Ishikawa (cell line): ENCODE measurements at regions not wholly inside any gene's neighbourhood (a gene's known extent, or its start where the extent isn't known, plus 50 kb on each side); places are given as distances from the start of the nearest gene placed in this dataset.

Experiments
- CEBPB ChIP-seq: IDR thresholded peaks from 2 replicates; pipeline ENCODE4 v1.6.1; 2012
- CREB1 ChIP-seq: IDR thresholded peaks from 2 replicates; pipeline ENCODE4 v1.6.1; 2012; ENCODE audit warnings: low read depth
- EGR1 ChIP-seq: IDR thresholded peaks from 2 replicates; pipeline ENCODE4 v1.6.1; 2012
- EP300 ChIP-seq: IDR thresholded peaks from 2 replicates; pipeline ENCODE4 v1.6.1; 2012; ENCODE audit warnings: borderline replicate concordance
- FOXM1 ChIP-seq: IDR thresholded peaks from 2 replicates; pipeline ENCODE4 v1.6.1; 2012; ENCODE audit warnings: low read depth, borderline replicate concordance
- MAX ChIP-seq: IDR thresholded peaks from 2 replicates; pipeline ENCODE4 v1.6.1; 2012
- NFIC ChIP-seq: IDR thresholded peaks from 2 replicates; pipeline ENCODE4 v1.6.1; 2012
- RAD21 ChIP-seq: IDR thresholded peaks from 2 replicates; pipeline ENCODE4 v1.6.1; 2012; ENCODE audit warnings: low read depth
- REST ChIP-seq: IDR thresholded peaks from 2 replicates; pipeline ENCODE4 v1.6.1; 2012; ENCODE audit warnings: low read depth, mild to moderate bottlenecking
- TAF1 ChIP-seq: IDR thresholded peaks from 2 replicates; pipeline ENCODE4 v1.6.1; 2012; ENCODE audit warnings: low read depth, mild to moderate bottlenecking
- TCF12 ChIP-seq: IDR thresholded peaks from 2 replicates; pipeline ENCODE4 v1.6.1; 2012; ENCODE audit warnings: low read depth
- TEAD4 ChIP-seq: IDR thresholded peaks from 2 replicates; pipeline ENCODE4 v1.6.1; 2012
- USF1 ChIP-seq: IDR thresholded peaks from 2 replicates; pipeline ENCODE4 v1.6.1; 2012
- YY1 ChIP-seq: IDR thresholded peaks from 2 replicates; pipeline ENCODE4 v1.6.1; 2012; ENCODE audit warnings: low read depth
- ZBTB7A ChIP-seq: IDR thresholded peaks from 2 replicates; pipeline ENCODE4 v1.6.1; 2012; ENCODE audit warnings: low read depth

- no peak for TF ChIP-seq TEAD4
These were observed 243.3 kb downstream of the LMO4 start for GRCh38 chr1:87572008-87572407.

GRCh38 chr1:87572891-87573290 is 244.2 kb downstream of the LMO4 start:
- no peak for TF ChIP-seq TEAD4
- no peak for TF ChIP-seq CREB1
- no peak for TF ChIP-seq CEBPB
- no peak for TF ChIP-seq RAD21
- TF ChIP-seq USF1: no peak
- TF ChIP-seq YY1: no peak
- no peak for TF ChIP-seq MAX
- TF ChIP-seq EP300: no peak
- no peak for TF ChIP-seq NFIC
- TF ChIP-seq EGR1: no peak
- no peak for TF ChIP-seq REST
- TF ChIP-seq TCF12: no peak
- no peak for TF ChIP-seq ZBTB7A
- TF ChIP-seq TAF1: no peak
- TF ChIP-seq FOXM1: no peak

GRCh38 chr1:87575528-87575927 is 246.8 kb downstream of the LMO4 start:
- no peak for TF ChIP-seq FOXM1

GRCh38 chr1:87578464-87578863 is 249.8 kb downstream of the LMO4 start:
- TF ChIP-seq REST (no peak), TAF1 (no peak), TEAD4 (no peak), CREB1 (no peak), FOXM1 (no peak), RAD21 (no peak), EGR1 (no peak), ZBTB7A (no peak), CEBPB (no peak), NFIC (no peak), YY1 (no peak), TCF12 (no peak), MAX (no peak), USF1 (no peak), EP300 (no peak)

- no peak for TF ChIP-seq TCF12
- TF ChIP-seq NFIC: no peak
- no peak for TF ChIP-seq YY1
- TF ChIP-seq REST: no peak
- no peak for TF ChIP-seq RAD21
- no peak for TF ChIP-seq EP300
- TF ChIP-seq EGR1: no peak
- TF ChIP-seq USF1: no peak
- no peak for TF ChIP-seq FOXM1
- TF ChIP-seq TEAD4: no peak
- no peak for TF ChIP-seq ZBTB7A
- no peak for TF ChIP-seq CEBPB
- no peak for TF ChIP-seq CREB1
- TF ChIP-seq MAX: no peak
- no peak for TF ChIP-seq TAF1
These were observed 254.8 kb downstream of the LMO4 start for GRCh38 chr1:87583459-87583858.
